ENCODE measurements at regions not wholly inside any gene's neighbourhood (a gene's known extent, or its start where the extent isn't known, plus 50 kb on each side); places are given as distances from the start of the nearest gene placed in this dataset.

- Histone ChIP-seq H3K27ac (ENCODE audit: low read depth, low read length) (peak overlapping the region; percentile 100), H3K36me3 (ENCODE audit: insufficient read depth, low read length) (no peaks in the 10 kb centered on the region), H3K9me3 (ENCODE audit: low read depth, low read length) (no peaks in the 10 kb centered on the region), H2AFZ (ENCODE audit: low read length) (no peak overlapping the region), H4K20me1 (ENCODE audit: insufficient read depth, low read length) (no peaks in the 10 kb centered on the region), H3K27me3 (ENCODE audit: insufficient read depth, low read length) (no peaks in the 10 kb centered on the region), H3K79me2 (ENCODE audit: insufficient read depth, low read length) (no peaks in the 10 kb centered on the region), H3K4me1 (ENCODE audit: insufficient read depth, low read length) (peaks cover 65% of the 10 kb centered on the region), H3K4me3 (ENCODE audit: insufficient read depth, low read length) (no peak overlapping the region), H3K4me2 (ENCODE audit: insufficient read depth, low read length) (no peak overlapping the region)
- TF ChIP-seq CTCF (IDR thresholded peaks at IDR 0.05; ENCODE audit: extremely low read depth, low read depth, low read length) = no peak
- DNase-seq (ENCODE audit: insufficient read length, low spot score, missing footprints) = no peak
Observed at GRCh38 chr2:203812294-203813221, 55.0 kb upstream of the CTLA4 start.

GRCh38 chr2:203813684-203814083, 53.9 kb upstream of the CTLA4 start:
- no peak for TF ChIP-seq CTCF (IDR thresholded peaks at IDR 0.05; ENCODE audit: extremely low read depth, low read depth, low read length)
- Histone ChIP-seq H3K9me3 (ENCODE audit: low read depth, low read length) (no peaks in the 10 kb centered on the region), H3K79me2 (ENCODE audit: insufficient read depth, low read length) (no peaks in the 10 kb centered on the region), H3K27me3 (ENCODE audit: insufficient read depth, low read length) (no peaks in the 10 kb centered on the region), H2AFZ (ENCODE audit: low read length) (no peak overlapping the region), H3K4me2 (ENCODE audit: insufficient read depth, low read length) (no peak overlapping the region), H4K20me1 (ENCODE audit: insufficient read depth, low read length) (no peaks in the 10 kb centered on the region), H3K4me1 (ENCODE audit: insufficient read depth, low read length) (peaks cover 54% of the 10 kb centered on the region), H3K4me3 (ENCODE audit: insufficient read depth, low read length) (no peak overlapping the region), H3K27ac (ENCODE audit: low read depth, low read length) (peak overlapping the region; percentile 100), H3K36me3 (ENCODE audit: insufficient read depth, low read length) (no peaks in the 10 kb centered on the region)
- no peak for DNase-seq (ENCODE audit: insufficient read length, low spot score, missing footprints)

- DNase-seq (ENCODE audit: insufficient read length, low spot score, missing footprints) = peak; percentile 68
- Histone ChIP-seq H3K4me3 (ENCODE audit: insufficient read depth, low read length) (peak overlapping the region; percentile 12), H3K36me3 (ENCODE audit: insufficient read depth, low read length) (no peaks in the 10 kb centered on the region), H3K27me3 (ENCODE audit: insufficient read depth, low read length) (no peaks in the 10 kb centered on the region), H2AFZ (ENCODE audit: low read length) (peak overlapping the region; percentile 75), H3K27ac (ENCODE audit: low read depth, low read length) (peak overlapping the region; percentile 62), H3K4me1 (ENCODE audit: insufficient read depth, low read length) (peaks cover 42% of the 10 kb centered on the region), H3K4me2 (ENCODE audit: insufficient read depth, low read length) (peak overlapping the region; percentile 70), H4K20me1 (ENCODE audit: insufficient read depth, low read length) (no peaks in the 10 kb centered on the region), H3K9me3 (ENCODE audit: low read depth, low read length) (no peaks in the 10 kb centered on the region), H3K79me2 (ENCODE audit: insufficient read depth, low read length) (no peaks in the 10 kb centered on the region)
- TF ChIP-seq CTCF (IDR thresholded peaks at IDR 0.05; ENCODE audit: extremely low read depth, low read depth, low read length) = peak; percentile 87
Observed at GRCh38 chr2:203814661-203815540, 52.7 kb upstream of the CTLA4 start.

GRCh38 chr2:203815541-203815898, 52.1 kb upstream of the CTLA4 start:
- no peak for DNase-seq (ENCODE audit: insufficient read length, low spot score, missing footprints)
- H3K9me3 ChIP-seq (ENCODE audit: low read depth, low read length) = no peaks in the 10 kb centered on the region
- peaks cover 36% of the 10 kb centered on the region for H3K4me1 ChIP-seq (ENCODE audit: insufficient read depth, low read length)
- H4K20me1 ChIP-seq (ENCODE audit: insufficient read depth, low read length) = no peaks in the 10 kb centered on the region
- H3K27ac ChIP-seq (ENCODE audit: low read depth, low read length) = peak overlapping the region; percentile 62
- H3K4me2 ChIP-seq (ENCODE audit: insufficient read depth, low read length) = peak overlapping the region; percentile 70
- H2AFZ ChIP-seq (ENCODE audit: low read length) = peak overlapping the region; percentile 67
- no peaks in the 10 kb centered on the region for H3K36me3 ChIP-seq (ENCODE audit: insufficient read depth, low read length)
- H3K79me2 ChIP-seq (ENCODE audit: insufficient read depth, low read length) = no peaks in the 10 kb centered on the region
- no peak overlapping the region for H3K4me3 ChIP-seq (ENCODE audit: insufficient read depth, low read length)
- TF ChIP-seq CTCF (IDR thresholded peaks at IDR 0.05; ENCODE audit: extremely low read depth, low read depth, low read length) = no peak
- H3K27me3 ChIP-seq (ENCODE audit: insufficient read depth, low read length) = no peaks in the 10 kb centered on the region

All from osteoblast (primary cell).